ENCODE measurements at regions not wholly inside any gene's neighbourhood (a gene's known extent, or its start where the extent isn't known, plus 50 kb on each side); places are given as distances from the start of the nearest gene placed in this dataset.

- Mint-ChIP-seq H3K9me3 (peaks cover 4% of the 10 kb centered on the region), H3K4me3 (no peak overlapping the region), H3K27me3 (no peaks in the 10 kb centered on the region), H3K4me1 (ENCODE audit: low read depth in 2 of 2) (no peaks in the 10 kb centered on the region), H3K27ac (no peak overlapping the region), H3K36me3 (no peaks in the 10 kb centered on the region)
- DNase-seq (ENCODE audit: low spot score) (no peak), ATAC-seq (no peak)
These were observed 624.1 kb downstream of the ANXA1 start for GRCh38 chr9:73775757-73776156.

GRCh38 chr9:73780916-73781315, 629.3 kb downstream of the ANXA1 start:
- Mint-ChIP-seq H3K27me3 (peaks cover 0 to 4% of the 10 kb centered on the region in 2 donors), H3K4me1 (ENCODE audit: low read depth in 2 of 2) (no peaks in the 10 kb centered on the region), H3K27ac (no peak overlapping the region), H3K9me3 (peaks cover 11% of the 10 kb centered on the region), H3K36me3 (peaks cover 4% of the 10 kb centered on the region), H3K4me3 (no peak overlapping the region)
- ATAC-seq (no peak), DNase-seq (ENCODE audit: low spot score) (no peak)

DNA sequence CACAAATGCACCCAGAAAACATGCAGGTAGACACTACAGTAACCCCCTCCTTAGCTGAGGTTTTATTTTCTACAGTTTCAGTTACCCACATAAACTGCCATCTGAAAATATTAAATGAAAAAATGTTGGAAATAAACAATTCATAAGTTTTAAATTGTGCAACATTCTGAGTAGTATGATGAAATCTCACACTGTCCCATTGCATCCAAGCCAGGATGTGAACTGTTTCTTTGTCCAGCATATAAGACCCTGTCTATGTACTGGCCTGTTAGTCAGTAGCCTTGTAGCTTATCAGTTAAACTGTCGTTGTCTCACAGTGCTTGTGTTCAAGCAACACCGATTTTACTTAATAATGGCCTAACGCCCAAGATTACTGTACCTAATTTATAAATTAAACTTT, 630.5 kb downstream of the ANXA1 start:
- DNase-seq (ENCODE audit: low spot score), result no peak
- ATAC-seq, result no peak
- no peak overlapping the region for H3K4me3 Mint-ChIP-seq
- peaks cover 5% of the 10 kb centered on the region for H3K36me3 Mint-ChIP-seq
- H3K4me1 Mint-ChIP-seq (ENCODE audit: low read depth in 2 of 2), result no peaks in the 10 kb centered on the region
- no peak overlapping the region for H3K27ac Mint-ChIP-seq
- peaks cover 12% of the 10 kb centered on the region for H3K9me3 Mint-ChIP-seq
- peaks cover 0 to 5% of the 10 kb centered on the region in 2 donors for H3K27me3 Mint-ChIP-seq

- Mint-ChIP-seq H3K27ac (no peak overlapping the region), H3K36me3 (peaks cover 4% of the 10 kb centered on the region), H3K4me3 (no peak overlapping the region), H3K9me3 (peaks cover 2% of the 10 kb centered on the region), H3K27me3 (no peaks in the 10 kb centered on the region), H3K4me1 (ENCODE audit: low read depth in 2 of 2) (no peaks in the 10 kb centered on the region)
- no peak for ATAC-seq
- no peak for DNase-seq (ENCODE audit: low spot score)
These were observed 647.8 kb downstream of the ANXA1 start for GRCh38 chr9:73799446-73799845.

DNA sequence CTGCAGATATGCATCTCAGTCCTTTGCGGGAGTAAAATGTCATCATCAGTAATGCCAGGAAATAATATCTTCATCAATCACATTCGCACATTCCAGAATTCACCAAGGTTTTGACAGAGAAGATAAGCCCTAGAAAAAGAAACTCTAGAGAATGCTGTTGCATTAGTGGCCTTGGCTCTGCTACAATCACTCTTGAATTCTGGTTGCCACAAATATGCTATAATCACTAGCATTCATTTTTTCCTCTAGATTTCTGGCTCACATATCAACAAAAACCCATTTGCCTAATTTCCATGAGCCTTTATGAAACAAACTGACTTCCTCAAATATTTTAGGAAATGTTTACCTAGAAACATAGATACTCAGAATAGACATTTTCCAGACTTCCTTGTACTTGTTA, 653.4 kb downstream of the ANXA1 start:
- DNase-seq (ENCODE audit: low spot score) (no peak), ATAC-seq (no peak)
- H3K36me3 Mint-ChIP-seq, result no peaks in the 10 kb centered on the region
- peaks cover 4% of the 10 kb centered on the region for H3K9me3 Mint-ChIP-seq
- H3K4me1 Mint-ChIP-seq (ENCODE audit: low read depth in 2 of 2), result peaks cover 0 to 5% of the 10 kb centered on the region in 2 donors
- H3K27ac Mint-ChIP-seq, result no peak overlapping the region
- H3K27me3 Mint-ChIP-seq, result peaks cover 0 to 7% of the 10 kb centered on the region in 2 donors
- H3K4me3 Mint-ChIP-seq, result no peak overlapping the region

- Mint-ChIP-seq H3K36me3 (no peaks in the 10 kb centered on the region), H3K9me3 (peaks cover 4% of the 10 kb centered on the region), H3K4me1 (ENCODE audit: low read depth in 2 of 2) (peaks cover 0 to 5% of the 10 kb centered on the region in 2 donors), H3K27me3 (peaks cover 0 to 7% of the 10 kb centered on the region in 2 donors), H3K4me3 (no peak overlapping the region), H3K27ac (no peak overlapping the region)
- ATAC-seq (no peak), DNase-seq (ENCODE audit: low spot score) (no peak)
These were observed 654.3 kb downstream of the ANXA1 start for GRCh38 chr9:73805853-73806458.

DNA sequence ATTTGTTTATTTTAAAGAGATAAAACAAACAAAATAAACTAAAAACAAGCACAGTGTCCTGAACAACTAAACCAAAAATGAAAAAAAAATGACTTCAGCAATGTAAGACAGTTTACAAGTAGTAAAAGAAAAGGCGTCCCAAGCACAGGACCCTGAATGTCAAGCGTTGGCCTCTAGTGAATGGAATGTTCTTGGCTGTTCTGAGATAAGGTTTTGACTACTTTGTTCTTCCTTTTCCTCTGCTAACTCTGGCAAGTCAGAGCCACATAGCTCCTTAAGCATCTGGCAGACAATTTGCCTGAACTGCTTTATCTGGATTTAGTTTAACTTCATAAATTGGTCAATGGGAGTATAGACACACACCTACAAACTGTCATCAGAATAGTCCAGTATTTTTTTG, 655.2 kb downstream of the ANXA1 start:
- no peak overlapping the region for H3K27ac Mint-ChIP-seq
- H3K36me3 Mint-ChIP-seq, result no peaks in the 10 kb centered on the region
- peaks cover 4% of the 10 kb centered on the region for H3K9me3 Mint-ChIP-seq
- ATAC-seq, result no peak
- H3K4me3 Mint-ChIP-seq, result no peak overlapping the region
- peaks cover 0 to 5% of the 10 kb centered on the region in 2 donors for H3K4me1 Mint-ChIP-seq (ENCODE audit: low read depth in 2 of 2)
- peaks cover 0 to 7% of the 10 kb centered on the region in 2 donors for H3K27me3 Mint-ChIP-seq
- no peak for DNase-seq (ENCODE audit: low spot score)

DNA sequence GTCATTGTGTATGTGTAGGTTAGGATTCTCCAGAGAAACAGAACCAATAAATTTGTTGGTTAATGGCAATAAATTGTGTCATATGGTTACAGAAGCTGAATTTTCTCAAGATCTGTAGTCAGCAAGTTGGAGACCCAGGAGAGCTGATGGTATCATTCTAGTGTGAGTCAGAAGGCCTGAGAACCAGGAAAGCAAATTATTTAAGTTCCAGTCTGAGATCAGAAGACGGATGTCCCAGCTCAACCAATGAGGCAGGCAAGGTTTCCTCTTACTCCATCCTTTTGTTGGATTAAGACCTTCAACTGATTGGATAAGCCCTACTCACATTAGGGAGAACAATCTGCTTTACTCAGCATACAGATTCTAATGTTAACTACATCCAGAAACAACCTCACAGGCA, 656.3 kb downstream of the ANXA1 start:
- ATAC-seq, result no peak
- Mint-ChIP-seq H3K27ac (no peak overlapping the region), H3K9me3 (peaks cover 4% of the 10 kb centered on the region), H3K27me3 (peaks cover 0 to 7% of the 10 kb centered on the region in 2 donors), H3K4me1 (ENCODE audit: low read depth in 2 of 2) (peaks cover 0 to 5% of the 10 kb centered on the region in 2 donors), H3K4me3 (no peak overlapping the region), H3K36me3 (no peaks in the 10 kb centered on the region)
- no peak for DNase-seq (ENCODE audit: low spot score)

- no peaks in the 10 kb centered on the region for H3K36me3 Mint-ChIP-seq
- peaks cover 0 to 5% of the 10 kb centered on the region in 2 donors for H3K4me1 Mint-ChIP-seq (ENCODE audit: low read depth in 2 of 2)
- no peak for DNase-seq (ENCODE audit: low spot score)
- H3K9me3 Mint-ChIP-seq, result peaks cover 7% of the 10 kb centered on the region
- no peak for ATAC-seq
- H3K4me3 Mint-ChIP-seq, result no peak overlapping the region
- no peak overlapping the region for H3K27ac Mint-ChIP-seq
- H3K27me3 Mint-ChIP-seq, result peaks cover 0 to 14% of the 10 kb centered on the region in 2 donors
These were observed 659.0 kb downstream of the ANXA1 start for GRCh38 chr9:73810585-73811215.

GRCh38 chr9:73813546-73813945, 661.9 kb downstream of the ANXA1 start:
- no peak overlapping the region for H3K27ac Mint-ChIP-seq
- DNase-seq (ENCODE audit: low spot score), result no peak
- no peaks in the 10 kb centered on the region for H3K36me3 Mint-ChIP-seq
- H3K4me3 Mint-ChIP-seq, result no peak overlapping the region
- no peaks in the 10 kb centered on the region for H3K4me1 Mint-ChIP-seq (ENCODE audit: low read depth in 2 of 2)
- no peak for ATAC-seq
- H3K9me3 Mint-ChIP-seq, result peaks cover 7% of the 10 kb centered on the region
- peaks cover 0 to 12% of the 10 kb centered on the region in 2 donors for H3K27me3 Mint-ChIP-seq

GRCh38 chr9:73816905-73817304, 665.2 kb downstream of the ANXA1 start:
- H3K27me3 Mint-ChIP-seq, result peaks cover 0 to 12% of the 10 kb centered on the region in 2 donors
- no peak overlapping the region for H3K4me3 Mint-ChIP-seq
- DNase-seq (ENCODE audit: low spot score), result no peak
- ATAC-seq, result no peak
- peaks cover 3% of the 10 kb centered on the region for H3K9me3 Mint-ChIP-seq
- no peaks in the 10 kb centered on the region for H3K36me3 Mint-ChIP-seq
- H3K4me1 Mint-ChIP-seq (ENCODE audit: low read depth in 2 of 2), result no peaks in the 10 kb centered on the region
- no peak overlapping the region for H3K27ac Mint-ChIP-seq

GRCh38 chr9:73824671-73825070, 672.5 kb upstream of the RORB start:
- ATAC-seq, result no peak
- H3K4me3 Mint-ChIP-seq, result no peak overlapping the region
- H3K27ac Mint-ChIP-seq, result no peak overlapping the region
- H3K9me3 Mint-ChIP-seq, result peaks cover 3% of the 10 kb centered on the region
- no peaks in the 10 kb centered on the region for H3K4me1 Mint-ChIP-seq (ENCODE audit: low read depth in 2 of 2)
- no peaks in the 10 kb centered on the region for H3K36me3 Mint-ChIP-seq
- no peaks in the 10 kb centered on the region for H3K27me3 Mint-ChIP-seq
- no peak for DNase-seq (ENCODE audit: low spot score)

GRCh38 chr9:73838871-73839270, 658.3 kb upstream of the RORB start:
- no peaks in the 10 kb centered on the region for H3K4me1 Mint-ChIP-seq (ENCODE audit: low read depth in 2 of 2)
- H3K36me3 Mint-ChIP-seq, result peaks cover 4% of the 10 kb centered on the region
- H3K27ac Mint-ChIP-seq, result no peak overlapping the region
- ATAC-seq, result no peak
- no peaks in the 10 kb centered on the region for H3K27me3 Mint-ChIP-seq
- H3K4me3 Mint-ChIP-seq, result no peak overlapping the region
- no peak for DNase-seq (ENCODE audit: low spot score)
- peaks cover 4% of the 10 kb centered on the region for H3K9me3 Mint-ChIP-seq

GRCh38 chr9:73839471-73839870, 657.7 kb upstream of the RORB start:
- Mint-ChIP-seq H3K4me3 (no peak overlapping the region), H3K27me3 (no peaks in the 10 kb centered on the region), H3K36me3 (peaks cover 4% of the 10 kb centered on the region), H3K9me3 (peaks cover 4% of the 10 kb centered on the region), H3K27ac (no peak overlapping the region), H3K4me1 (ENCODE audit: low read depth in 2 of 2) (no peaks in the 10 kb centered on the region)
- ATAC-seq (no peak), DNase-seq (ENCODE audit: low spot score) (no peak)

DNA sequence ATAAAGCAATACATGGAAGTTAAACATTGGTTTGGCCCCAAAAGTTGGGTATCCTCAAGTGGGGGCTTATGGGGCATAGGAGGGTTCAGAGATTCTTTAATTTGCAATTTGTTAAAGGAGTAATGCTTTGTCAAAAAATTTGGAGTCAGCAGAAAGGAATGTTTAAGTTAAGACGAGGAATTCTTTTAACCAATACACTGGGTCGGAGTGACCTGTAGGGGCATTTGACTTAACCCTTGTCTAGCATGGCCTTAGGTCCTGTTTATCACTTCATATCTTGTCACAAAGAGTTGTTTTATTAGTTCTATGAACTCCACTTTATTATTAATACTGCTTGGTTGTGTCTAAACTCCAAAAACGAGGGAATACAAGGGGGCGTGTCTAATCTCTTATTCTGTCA, 656.1 kb upstream of the RORB start:
- Mint-ChIP-seq H3K4me1 (ENCODE audit: low read depth in 2 of 2) (no peaks in the 10 kb centered on the region), H3K9me3 (peaks cover 4% of the 10 kb centered on the region), H3K27ac (no peak overlapping the region), H3K36me3 (peaks cover 4% of the 10 kb centered on the region), H3K27me3 (no peaks in the 10 kb centered on the region), H3K4me3 (no peak overlapping the region)
- no peak for ATAC-seq
- DNase-seq (ENCODE audit: low spot score), result no peak

Data from natural killer cell treated with Interleukin-12 subunit alpha and Interleukin-12 subunit beta and Interleukin-15 and Interleukin-18, amount 100 ng/mL, for 72 hours (primary cell).